ENCODE measurements at regions not wholly inside any gene's neighbourhood (a gene's known extent, or its start where the extent isn't known, plus 50 kb on each side); places are given as distances from the start of the nearest gene placed in this dataset.
"Not testable (repeated sequence)": the region's sequence is repeated elsewhere in the genome, so short reads cannot be mapped to it uniquely, and the experiment has no call there.

DNA sequence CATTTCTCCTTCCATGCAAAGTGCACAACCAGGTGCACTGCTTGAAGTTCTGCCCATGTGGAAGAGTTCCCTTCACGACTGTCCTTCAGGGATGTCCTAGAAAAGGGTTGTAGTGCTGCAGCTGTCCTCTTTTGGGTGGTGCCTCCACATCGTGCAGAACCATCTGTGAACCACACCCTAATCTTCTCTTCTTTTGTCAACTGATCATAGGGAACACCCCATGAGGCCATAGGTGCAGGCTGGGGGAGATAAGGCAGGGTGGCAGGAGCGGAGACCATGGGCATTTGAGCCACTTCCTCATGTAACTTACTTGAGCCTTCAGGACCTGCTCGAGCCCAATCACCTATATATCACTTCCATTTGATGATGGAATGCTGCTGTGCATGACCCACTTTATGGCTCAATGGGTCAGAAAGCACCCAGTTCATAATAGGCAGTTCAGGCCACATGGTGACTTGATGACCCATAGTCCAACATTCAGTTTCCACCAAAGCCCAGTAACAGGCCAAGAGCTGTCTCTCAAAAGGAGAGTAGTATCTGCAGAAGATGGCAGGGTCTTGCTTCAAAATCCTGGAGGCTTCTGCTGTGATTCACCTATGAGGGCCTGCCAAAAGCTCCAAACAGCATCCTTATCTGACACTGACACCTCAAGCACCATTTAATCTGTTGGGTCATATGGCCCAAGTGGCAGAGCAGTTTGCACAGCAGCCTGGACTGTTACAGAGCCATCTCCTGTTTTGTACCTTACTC lies 84.7 kb upstream of the CYRIA start:
- TF ChIP-seq TAF1 (IDR thresholded peaks at IDR 0.05; ENCODE audit: low read depth, low read length) (no peak), POLR2AphosphoS5 (IDR thresholded peaks at IDR 0.05; ENCODE audit: low read depth, low read length) (no peak), SPI1 (IDR thresholded peaks at IDR 0.05; ENCODE audit: low read depth, low read length) (no peak), POLR2A (IDR thresholded peaks at IDR 0.05; ENCODE audit: low read depth, low read length) (no peak), POU2F2 (IDR thresholded peaks at IDR 0.05; ENCODE audit: low read depth, low read length) (no peak)
- DNase-seq (ENCODE audit: insufficient read length, low spot score): no peak
- FAIRE-seq: no peak

GRCh38 chr2:16748511-16749266 lies 83.1 kb upstream of the CYRIA start:
- FAIRE-seq: not testable (repeated sequence)

GRCh38 chr2:16747689-16748088 lies 82.1 kb upstream of the CYRIA start:
- TF ChIP-seq PAX5 (IDR thresholded peaks at IDR 0.05; ENCODE audit: insufficient read depth, low read length, severe bottlenecking): no peak
- TF ChIP-seq POU2F2 (IDR thresholded peaks at IDR 0.05; ENCODE audit: low read depth, low read length): no peak
- TF ChIP-seq POLR2AphosphoS5 (IDR thresholded peaks at IDR 0.05; ENCODE audit: low read depth, low read length): no peak
- FAIRE-seq: no peak

More at GRCh38 chr2:16748511-16749266, 83.1 kb upstream of the CYRIA start:
- DNase-seq (ENCODE audit: insufficient read length, low spot score): not testable (repeated sequence)

DNA sequence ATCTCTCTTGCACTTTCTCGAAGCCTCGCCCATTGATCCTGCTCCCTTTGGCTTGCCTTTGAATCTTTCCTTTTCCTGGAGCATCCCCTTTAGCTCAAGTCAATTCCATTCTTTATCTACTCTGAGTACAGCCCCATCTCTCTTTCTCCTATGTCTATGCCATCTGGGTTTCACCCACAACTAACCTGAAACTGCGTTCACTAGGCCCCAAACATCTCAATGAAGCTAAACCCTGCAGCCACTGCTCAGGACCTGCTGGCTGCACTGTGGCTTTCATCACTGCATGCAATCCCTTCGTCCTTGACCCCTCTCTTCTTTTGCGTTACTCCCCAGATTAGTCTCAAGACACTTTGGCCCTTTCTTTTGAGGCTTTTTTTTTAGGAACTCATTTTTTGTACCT lies 81.6 kb upstream of the CYRIA start:
- TF ChIP-seq POU2F2 (IDR thresholded peaks at IDR 0.05; ENCODE audit: low read depth, low read length): no peak
- TF ChIP-seq SPI1 (IDR thresholded peaks at IDR 0.05; ENCODE audit: low read depth, low read length): no peak
- TF ChIP-seq PAX5 (IDR thresholded peaks at IDR 0.05; ENCODE audit: insufficient read depth, low read length, severe bottlenecking): no peak
- no peak for TF ChIP-seq TAF1 (IDR thresholded peaks at IDR 0.05; ENCODE audit: low read depth, low read length)
- TF ChIP-seq POLR2AphosphoS5 (IDR thresholded peaks at IDR 0.05; ENCODE audit: low read depth, low read length): no peak
- TF ChIP-seq POLR2A (IDR thresholded peaks at IDR 0.05; ENCODE audit: low read depth, low read length): no peak
- FAIRE-seq (no peak), DNase-seq (ENCODE audit: insufficient read length, low spot score) (no peak)

More at GRCh38 chr2:16747689-16748088, 82.1 kb upstream of the CYRIA start:
- DNase-seq (ENCODE audit: insufficient read length, low spot score): no peak

GRCh38 chr2:16746833-16747232 lies 81.2 kb upstream of the CYRIA start:
- TF ChIP-seq TAF1 (IDR thresholded peaks at IDR 0.05; ENCODE audit: low read depth, low read length): no peak
- TF ChIP-seq POU2F2 (IDR thresholded peaks at IDR 0.05; ENCODE audit: low read depth, low read length): no peak
- TF ChIP-seq SPI1 (IDR thresholded peaks at IDR 0.05; ENCODE audit: low read depth, low read length): no peak
- no peak for TF ChIP-seq PAX5 (IDR thresholded peaks at IDR 0.05; ENCODE audit: insufficient read depth, low read length, severe bottlenecking)
- TF ChIP-seq POLR2A (IDR thresholded peaks at IDR 0.05; ENCODE audit: low read depth, low read length): no peak
- no peak for TF ChIP-seq POLR2AphosphoS5 (IDR thresholded peaks at IDR 0.05; ENCODE audit: low read depth, low read length)
- DNase-seq (ENCODE audit: insufficient read length, low spot score) (no peak), FAIRE-seq (no peak)

- no peak for FAIRE-seq
Observed at GRCh38 chr2:16746329-16746728, 80.7 kb upstream of the CYRIA start.

DNA sequence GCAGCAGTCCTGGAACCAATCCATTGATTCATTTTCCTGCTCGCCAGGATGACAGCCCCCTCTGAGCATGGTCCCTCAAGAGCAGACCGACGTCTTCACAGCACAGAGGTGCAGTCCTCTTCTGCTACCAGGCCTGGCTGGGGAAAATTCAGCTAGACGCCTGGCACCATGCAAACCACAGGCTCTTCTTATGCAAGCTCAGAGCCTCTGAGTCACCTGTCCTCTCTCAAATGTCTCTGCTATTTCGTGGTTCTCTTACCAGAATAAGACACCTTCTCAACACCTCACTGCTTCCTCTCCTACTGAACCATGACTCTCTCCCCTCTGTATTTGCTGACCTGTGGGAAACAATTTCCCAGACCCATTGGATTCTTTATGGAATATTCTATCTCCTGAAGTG lies 79.8 kb upstream of the CYRIA start:
- TF ChIP-seq SPI1 (IDR thresholded peaks at IDR 0.05; ENCODE audit: low read depth, low read length): no peak
- no peak for TF ChIP-seq POLR2A (IDR thresholded peaks at IDR 0.05; ENCODE audit: low read depth, low read length)
- no peak for TF ChIP-seq TAF1 (IDR thresholded peaks at IDR 0.05; ENCODE audit: low read depth, low read length)
- no peak for TF ChIP-seq POU2F2 (IDR thresholded peaks at IDR 0.05; ENCODE audit: low read depth, low read length)
- TF ChIP-seq PAX5 (IDR thresholded peaks at IDR 0.05; ENCODE audit: insufficient read depth, low read length, severe bottlenecking): no peak
- no peak for TF ChIP-seq POLR2AphosphoS5 (IDR thresholded peaks at IDR 0.05; ENCODE audit: low read depth, low read length)
- FAIRE-seq (no peak), DNase-seq (ENCODE audit: insufficient read length, low spot score) (no peak)

More at GRCh38 chr2:16746329-16746728, 80.7 kb upstream of the CYRIA start:
- DNase-seq (ENCODE audit: insufficient read length, low spot score): no peak
- TF ChIP-seq SPI1 (IDR thresholded peaks at IDR 0.05; ENCODE audit: low read depth, low read length) (no peak), POLR2A (IDR thresholded peaks at IDR 0.05; ENCODE audit: low read depth, low read length) (no peak), POU2F2 (IDR thresholded peaks at IDR 0.05; ENCODE audit: low read depth, low read length) (no peak), TAF1 (IDR thresholded peaks at IDR 0.05; ENCODE audit: low read depth, low read length) (no peak), POLR2AphosphoS5 (IDR thresholded peaks at IDR 0.05; ENCODE audit: low read depth, low read length) (no peak), PAX5 (IDR thresholded peaks at IDR 0.05; ENCODE audit: insufficient read depth, low read length, severe bottlenecking) (no peak)

DNA sequence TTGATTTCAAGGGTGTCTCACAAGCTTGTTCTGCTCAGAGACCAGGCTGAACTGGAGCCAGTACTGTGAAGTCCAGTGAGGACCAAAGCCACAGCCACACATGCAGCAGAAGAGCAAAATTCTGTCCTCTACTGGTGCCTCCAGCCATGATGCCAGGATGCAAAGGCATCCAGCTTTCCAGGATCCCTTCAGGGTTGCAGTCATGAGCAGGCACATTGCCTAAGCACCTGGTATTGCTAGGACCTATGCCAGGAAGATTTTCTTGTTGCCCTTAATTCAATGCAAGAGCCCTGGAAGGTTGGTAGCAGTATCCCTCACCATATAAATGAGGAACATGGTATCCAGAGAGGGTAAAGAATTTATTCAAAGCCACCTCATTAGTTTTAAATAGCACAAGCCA lies 78.9 kb upstream of the CYRIA start:
- no peak for FAIRE-seq
- TF ChIP-seq SPI1 (IDR thresholded peaks at IDR 0.05; ENCODE audit: low read depth, low read length) (no peak), POLR2A (IDR thresholded peaks at IDR 0.05; ENCODE audit: low read depth, low read length) (no peak), PAX5 (IDR thresholded peaks at IDR 0.05; ENCODE audit: insufficient read depth, low read length, severe bottlenecking) (no peak), TAF1 (IDR thresholded peaks at IDR 0.05; ENCODE audit: low read depth, low read length) (no peak), POLR2AphosphoS5 (IDR thresholded peaks at IDR 0.05; ENCODE audit: low read depth, low read length) (no peak), POU2F2 (IDR thresholded peaks at IDR 0.05; ENCODE audit: low read depth, low read length) (no peak)
- DNase-seq (ENCODE audit: insufficient read length, low spot score): no peak

DNA sequence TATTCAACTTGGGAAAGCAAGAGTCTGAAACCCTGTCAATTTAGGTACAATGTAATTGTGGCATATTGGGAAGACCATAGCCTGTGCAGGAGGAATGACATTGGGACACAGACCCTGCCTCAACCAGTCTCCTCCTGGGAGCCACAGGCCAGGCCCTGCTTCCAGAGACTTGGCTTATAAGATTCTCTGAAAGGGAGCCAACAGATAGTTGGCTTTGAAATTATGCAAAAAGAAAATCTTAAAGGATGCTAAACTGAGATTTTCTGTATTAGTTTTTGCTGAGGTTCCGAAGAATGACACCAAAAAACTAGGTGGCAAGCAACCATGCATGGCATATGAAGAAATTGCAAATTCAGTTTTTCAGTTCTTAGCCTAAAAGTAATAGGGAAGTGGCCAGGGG lies 76.4 kb upstream of the CYRIA start:
- FAIRE-seq (no peak), DNase-seq (ENCODE audit: insufficient read length, low spot score) (no peak)
- TF ChIP-seq POLR2A (IDR thresholded peaks at IDR 0.05; ENCODE audit: low read depth, low read length) (no peak), SPI1 (IDR thresholded peaks at IDR 0.05; ENCODE audit: low read depth, low read length) (no peak), POLR2AphosphoS5 (IDR thresholded peaks at IDR 0.05; ENCODE audit: low read depth, low read length) (no peak), PAX5 (IDR thresholded peaks at IDR 0.05; ENCODE audit: insufficient read depth, low read length, severe bottlenecking) (no peak), TAF1 (IDR thresholded peaks at IDR 0.05; ENCODE audit: low read depth, low read length) (no peak), POU2F2 (IDR thresholded peaks at IDR 0.05; ENCODE audit: low read depth, low read length) (no peak)
